Nephron (organoid): ENCODE measurements at regions not wholly inside any gene's neighbourhood (a gene's known extent, or its start where the extent isn't known, plus 50 kb on each side); places are given as distances from the start of the nearest gene placed in this dataset.
"Not testable (repeated sequence)": the region's sequence is repeated elsewhere in the genome, so short reads cannot be mapped to it uniquely, and the experiment has no call there.

Source experiments
- H3K27ac Mint-ChIP-seq, 3 experiments: 2 replicates each; pipeline ENCODE4 v1.8.0; 2020; ENCODE audit warnings: mixed read lengths in 3 of 3, mild to moderate bottlenecking in 2 of 3, moderate library complexity in 1 of 3
- H3K27me3 Mint-ChIP-seq: 2 replicates; pipeline ENCODE4 v1.8.0; 2021; ENCODE audit warnings: low read depth, mild to moderate bottlenecking, moderate library complexity, mixed read lengths
- H3K36me3 Mint-ChIP-seq: 2 replicates; pipeline ENCODE4 v1.8.0; 2020; ENCODE audit warnings: low read depth, mixed read lengths
- H3K4me1 Mint-ChIP-seq: 2 replicates; pipeline ENCODE4 v1.8.0; 2020; ENCODE audit warnings: mixed read lengths
- H3K4me3 Mint-ChIP-seq, 3 experiments: 2 replicates each; pipeline ENCODE4 v1.8.0; 2020; ENCODE audit warnings: mild to moderate bottlenecking in 3 of 3, mixed read lengths in 3 of 3, moderate library complexity in 2 of 3
- H3K9me3 Mint-ChIP-seq: 2 replicates; pipeline ENCODE4 v1.8.0; 2020; ENCODE audit warnings: mixed read lengths
- CTCF ChIP-seq, 3 experiments: fragments of 200-600 bp; sonication (generic); IDR thresholded peaks; one replicate each; pipeline ENCODE4 v1.5.0; 2021; ENCODE audit warnings: antibody characterized with exemption in 3 of 3; ENCODE audit not compliant: unreplicated experiment in 3 of 3

GRCh38 chr2:43005245-43005974 lies 213.0 kb upstream of the HAAO start:
- H3K4me1 Mint-ChIP-seq = peaks cover 24% of the 10 kb centered on the region
- H3K27ac Mint-ChIP-seq = peak overlapping the region; percentile 72 to 84 (median 84)
- TF ChIP-seq CTCF (IDR thresholded peaks at IDR 0.05; ENCODE audit: unreplicated experiment in 3 of 3) = no peak
- H3K9me3 Mint-ChIP-seq = peaks cover 5% of the 10 kb centered on the region
- H3K36me3 Mint-ChIP-seq = peaks cover 4% of the 10 kb centered on the region
- peaks cover 4% of the 10 kb centered on the region for H3K27me3 Mint-ChIP-seq
- no peak overlapping the region for H3K4me3 Mint-ChIP-seq

GRCh38 chr2:43004879-43005244 lies 212.5 kb upstream of the HAAO start:
- H3K4me1 Mint-ChIP-seq = peaks cover 23% of the 10 kb centered on the region
- peaks cover 4% of the 10 kb centered on the region for H3K27me3 Mint-ChIP-seq
- H3K9me3 Mint-ChIP-seq = peaks cover 5% of the 10 kb centered on the region
- peaks cover 4% of the 10 kb centered on the region for H3K36me3 Mint-ChIP-seq
- peak overlapping the region; percentile 72 to 84 (median 84) for H3K27ac Mint-ChIP-seq
- no peak overlapping the region for H3K4me3 Mint-ChIP-seq
- no peak for TF ChIP-seq CTCF (IDR thresholded peaks at IDR 0.05; ENCODE audit: unreplicated experiment in 3 of 3)

DNA sequence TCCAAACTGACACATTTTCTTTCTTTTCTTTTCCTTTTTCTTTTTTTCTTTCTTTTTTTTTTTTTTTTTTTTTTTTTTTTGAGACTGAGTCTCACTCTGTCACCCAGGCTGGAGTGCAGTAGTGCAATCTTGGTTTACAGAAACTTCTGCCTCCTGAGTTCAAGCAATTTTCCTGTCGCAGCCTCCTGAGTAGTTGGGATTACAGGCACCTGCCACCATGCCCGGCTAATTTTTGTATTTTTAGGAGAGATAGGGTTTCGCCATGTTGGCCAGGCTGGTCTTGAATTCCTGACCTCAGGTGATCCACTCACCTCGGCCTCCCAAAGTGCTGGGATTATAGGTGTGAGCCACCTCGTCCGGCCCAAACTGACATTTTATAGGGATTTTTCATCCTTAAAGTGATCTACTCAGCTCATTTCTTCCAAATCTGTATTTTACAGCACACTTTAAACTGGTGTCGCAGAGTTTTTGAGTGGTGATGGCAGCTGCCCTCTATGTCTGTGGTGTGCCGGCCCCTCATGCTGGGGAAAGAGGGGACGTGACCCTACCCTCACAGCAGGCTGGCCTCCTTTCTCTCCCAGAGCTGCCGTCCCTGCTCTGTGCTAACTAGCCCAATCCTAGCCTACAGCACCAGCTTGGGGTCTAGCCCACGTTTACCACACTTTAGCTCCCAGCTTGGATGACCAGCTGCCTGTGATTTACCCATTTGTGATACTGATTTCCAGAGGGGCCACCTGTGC lies 211.9 kb upstream of the HAAO start:
- not testable (repeated sequence) for H3K36me3 Mint-ChIP-seq, H3K4me3 Mint-ChIP-seq, H3K27me3 Mint-ChIP-seq, H3K9me3 Mint-ChIP-seq
- peak overlapping the region; percentile 72 to 84 (median 84) for H3K27ac Mint-ChIP-seq
- H3K4me1 Mint-ChIP-seq = peaks cover 23% of the 10 kb centered on the region

- H3K27ac Mint-ChIP-seq = peak overlapping the region in 1 of 3 experiments; percentile 69
- no peak overlapping the region for H3K4me3 Mint-ChIP-seq
- H3K36me3 Mint-ChIP-seq = peaks cover 4% of the 10 kb centered on the region
- peaks cover 4% of the 10 kb centered on the region for H3K27me3 Mint-ChIP-seq
- H3K9me3 Mint-ChIP-seq = peaks cover 5% of the 10 kb centered on the region
- no peak for TF ChIP-seq CTCF (IDR thresholded peaks at IDR 0.05; ENCODE audit: unreplicated experiment in 3 of 3)
- peaks cover 23% of the 10 kb centered on the region for H3K4me1 Mint-ChIP-seq
Observed at GRCh38 chr2:43003702-43004101, 211.3 kb upstream of the HAAO start.

- no peak for TF ChIP-seq CTCF (IDR thresholded peaks at IDR 0.05; ENCODE audit: unreplicated experiment in 3 of 3)
- Mint-ChIP-seq H3K36me3 (no peaks in the 10 kb centered on the region), H3K9me3 (no peaks in the 10 kb centered on the region), H3K4me3 (no peak overlapping the region), H3K27me3 (peaks cover 4% of the 10 kb centered on the region), H3K4me1 (peaks cover 23% of the 10 kb centered on the region), H3K27ac (peak overlapping the region in 1 of 3 experiments; percentile 12)
Observed at GRCh38 chr2:43001787-43002468, 209.5 kb upstream of the HAAO start.

DNA sequence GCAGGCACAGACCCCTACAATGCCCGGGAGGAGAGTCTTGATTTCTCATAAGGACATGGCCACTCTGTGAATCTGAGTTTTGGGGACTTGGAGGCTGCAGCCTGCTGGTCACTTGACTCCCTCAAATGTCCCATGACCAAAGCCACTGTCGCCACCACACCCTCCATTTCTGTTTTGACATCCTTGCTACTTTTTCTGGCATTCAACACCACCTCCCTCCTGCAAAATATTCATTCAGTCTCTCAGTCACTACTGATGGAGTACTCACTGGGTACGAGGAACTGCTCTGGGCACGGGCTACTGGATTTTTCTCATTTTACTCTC lies 208.6 kb upstream of the HAAO start:
- Mint-ChIP-seq H3K4me3 (no peak overlapping the region), H3K27me3 (peaks cover 2% of the 10 kb centered on the region), H3K4me1 (peaks cover 21% of the 10 kb centered on the region), H3K36me3 (no peaks in the 10 kb centered on the region), H3K9me3 (peaks cover 3% of the 10 kb centered on the region), H3K27ac (peak overlapping the region in 2 of 3 experiments; percentile 23 to 33)
- no peak for TF ChIP-seq CTCF (IDR thresholded peaks at IDR 0.05; ENCODE audit: unreplicated experiment in 3 of 3)
